A673 (cell line): ENCODE measurements at regions not wholly inside any gene's neighbourhood (a gene's known extent, or its start where the extent isn't known, plus 50 kb on each side); places are given as distances from the start of the nearest gene placed in this dataset.

Source experiments
- EZH2 ChIP-seq: fragments of 200-600 bp; sonication (generic); IDR thresholded peaks from 2 replicates; pipeline ENCODE4 v1.6.1; 2017; ENCODE audit warnings: borderline replicate concordance, low read depth, mild to moderate bottlenecking, mixed read lengths, antibody characterized with exemption, low read length; ENCODE audit not compliant: poor library complexity, severe bottlenecking
- TF ChIP-seq, protein P1 (sequence below): fragments of 300-800, 200-600 bp; sonication (generic); conservative IDR thresholded peaks from 2 replicates; pipeline ENCODE4 v1.5.1; 2017; ENCODE audit warnings: low read depth, mild to moderate bottlenecking, antibody characterized with exemption, low read length, moderate library complexity, mixed read lengths

DNA sequence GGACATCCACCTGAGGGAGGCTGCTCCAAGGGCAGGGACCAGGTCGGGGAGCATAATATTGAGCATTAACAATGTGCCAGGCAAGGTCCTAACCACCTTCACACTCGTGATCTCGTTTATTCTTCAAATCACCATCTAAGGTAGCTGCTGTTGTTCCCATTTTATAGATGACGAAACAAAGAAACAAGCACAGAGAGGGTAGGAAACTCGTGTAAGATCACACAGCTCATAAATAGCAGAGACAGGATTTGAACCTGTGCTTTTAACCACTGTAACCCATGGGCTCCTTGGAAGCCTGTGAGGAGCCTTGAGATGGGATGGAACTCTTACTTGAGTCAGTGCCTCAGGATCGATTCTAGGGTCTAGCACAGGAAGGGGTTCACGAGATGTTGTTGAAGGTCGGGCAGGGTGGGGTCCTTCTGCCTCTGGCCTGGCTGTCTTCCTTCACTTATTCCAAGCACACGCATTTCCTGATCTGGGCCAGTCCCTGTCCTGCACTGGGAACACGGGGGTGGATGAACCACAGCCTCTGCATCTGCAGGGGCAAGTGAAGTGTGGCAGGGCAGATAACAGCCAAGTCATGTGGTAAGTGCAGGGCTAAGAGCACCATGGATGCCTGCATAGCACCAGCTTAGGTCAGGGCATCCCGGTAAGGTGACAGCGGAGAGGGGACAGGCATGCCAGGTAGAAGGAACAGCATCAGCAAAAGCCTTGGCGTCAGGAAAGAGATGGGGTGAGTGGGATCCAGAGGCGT lies 188.1 kb downstream of the MELK start:
- TF ChIP-seq EZH2, result no peak
- TF ChIP-seq, protein P1, sequence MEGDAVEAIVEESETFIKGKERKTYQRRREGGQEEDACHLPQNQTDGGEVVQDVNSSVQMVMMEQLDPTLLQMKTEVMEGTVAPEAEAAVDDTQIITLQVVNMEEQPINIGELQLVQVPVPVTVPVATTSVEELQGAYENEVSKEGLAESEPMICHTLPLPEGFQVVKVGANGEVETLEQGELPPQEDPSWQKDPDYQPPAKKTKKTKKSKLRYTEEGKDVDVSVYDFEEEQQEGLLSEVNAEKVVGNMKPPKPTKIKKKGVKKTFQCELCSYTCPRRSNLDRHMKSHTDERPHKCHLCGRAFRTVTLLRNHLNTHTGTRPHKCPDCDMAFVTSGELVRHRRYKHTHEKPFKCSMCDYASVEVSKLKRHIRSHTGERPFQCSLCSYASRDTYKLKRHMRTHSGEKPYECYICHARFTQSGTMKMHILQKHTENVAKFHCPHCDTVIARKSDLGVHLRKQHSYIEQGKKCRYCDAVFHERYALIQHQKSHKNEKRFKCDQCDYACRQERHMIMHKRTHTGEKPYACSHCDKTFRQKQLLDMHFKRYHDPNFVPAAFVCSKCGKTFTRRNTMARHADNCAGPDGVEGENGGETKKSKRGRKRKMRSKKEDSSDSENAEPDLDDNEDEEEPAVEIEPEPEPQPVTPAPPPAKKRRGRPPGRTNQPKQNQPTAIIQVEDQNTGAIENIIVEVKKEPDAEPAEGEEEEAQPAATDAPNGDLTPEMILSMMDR, result no peak
